KMS-11 (cell line): ENCODE measurements at regions not wholly inside any gene's neighbourhood (a gene's known extent, or its start where the extent isn't known, plus 50 kb on each side); places are given as distances from the start of the nearest gene placed in this dataset.

Experiments used
- H2AFZ ChIP-seq: fragments of 200-600 bp; sonication (generic); 2 replicates; pipeline ENCODE4 v1.6.1; 2016; ENCODE audit warnings: antibody characterized with exemption, mixed run types, low read depth
- H3K27ac ChIP-seq: fragments of 200-600 bp; sonication (generic); 2 replicates; pipeline ENCODE4 v1.6.1; 2016; ENCODE audit warnings: mild to moderate bottlenecking, mixed run types
- H3K27me3 ChIP-seq: fragments of 200-600 bp; sonication (generic); 2 replicates; pipeline ENCODE4 v1.6.1; 2017; ENCODE audit warnings: mild to moderate bottlenecking, low read depth, mixed run types, moderate library complexity; ENCODE audit not compliant: insufficient read depth
- H3K36me3 ChIP-seq: fragments of 200-600 bp; sonication (generic); 2 replicates; pipeline ENCODE4 v1.6.1; 2017; ENCODE audit warnings: mild to moderate bottlenecking, mixed run types; ENCODE audit not compliant: insufficient read depth
- H3K4me1 ChIP-seq: fragments of 200-600 bp; sonication (generic); 2 replicates; pipeline ENCODE4 v1.6.1; 2016; ENCODE audit warnings: mild to moderate bottlenecking, low read depth, mixed run types; ENCODE audit not compliant: poor library complexity, severe bottlenecking
- H3K4me2 ChIP-seq: fragments of 200-600 bp; sonication (generic); 2 replicates; pipeline ENCODE4 v1.7.0; 2016; ENCODE audit warnings: mild to moderate bottlenecking, mixed run types
- H3K4me3 ChIP-seq: fragments of 200-600 bp; sonication (generic); IDR thresholded peaks from 2 replicates; pipeline ENCODE4 v1.6.1; 2017; ENCODE audit warnings: low read depth, low read length, mixed read lengths; ENCODE audit not compliant: insufficient read depth
- H3K79me2 ChIP-seq: fragments of 200-600 bp; sonication (generic); 2 replicates; pipeline ENCODE4 v1.6.1; 2016; ENCODE audit warnings: low read depth, mixed run types; ENCODE audit not compliant: insufficient read depth
- H3K9ac ChIP-seq: fragments of 200-600 bp; sonication (generic); 2 replicates; pipeline ENCODE4 v1.6.1; 2016; ENCODE audit warnings: mild to moderate bottlenecking, mixed run types
- H4K20me1 ChIP-seq: fragments of 200-600 bp; sonication (generic); 2 replicates; pipeline ENCODE4 v1.6.1; 2016; ENCODE audit warnings: mild to moderate bottlenecking, mixed run types; ENCODE audit not compliant: insufficient read depth
- TF ChIP-seq, protein P1 (sequence below): fragments of 200-600 bp; sonication (generic); conservative IDR thresholded peaks from 2 replicates; pipeline ENCODE4 v1.6.1; 2017; ENCODE audit warnings: low read depth, mild to moderate bottlenecking, antibody characterized with exemption, low read length, moderate library complexity, mixed read lengths

DNA sequence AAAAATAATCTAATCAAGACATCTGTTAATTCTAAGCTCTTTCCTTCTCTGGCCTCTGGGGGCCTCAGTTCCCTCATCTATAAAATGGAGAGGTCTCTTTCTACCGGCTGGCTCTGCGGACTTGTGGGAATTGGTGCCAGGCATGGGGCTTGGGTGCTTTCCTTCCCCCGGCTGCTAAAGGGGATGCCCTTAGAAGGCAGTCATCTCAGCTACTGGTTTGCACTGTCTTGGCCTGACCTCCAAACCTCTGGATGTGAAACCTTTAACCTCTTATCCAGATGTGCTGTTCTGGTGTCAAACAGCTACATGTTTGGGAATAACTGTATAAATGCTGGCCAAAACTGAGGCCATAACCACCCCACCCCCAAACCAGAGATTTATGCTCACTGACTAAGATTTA, 320.0 kb downstream of the RPS24 start:
- Histone ChIP-seq H3K9ac (no peak overlapping the region), H3K27ac (no peak overlapping the region), H3K4me2 (no peak overlapping the region), H2AFZ (no peak overlapping the region), H3K4me1 (no peaks in the 10 kb centered on the region), H3K79me2 (no peaks in the 10 kb centered on the region), H3K4me3 (no peak overlapping the region), H4K20me1 (no peaks in the 10 kb centered on the region), H3K36me3 (no peaks in the 10 kb centered on the region), H3K27me3 (no peaks in the 10 kb centered on the region)
- TF ChIP-seq, protein P1, sequence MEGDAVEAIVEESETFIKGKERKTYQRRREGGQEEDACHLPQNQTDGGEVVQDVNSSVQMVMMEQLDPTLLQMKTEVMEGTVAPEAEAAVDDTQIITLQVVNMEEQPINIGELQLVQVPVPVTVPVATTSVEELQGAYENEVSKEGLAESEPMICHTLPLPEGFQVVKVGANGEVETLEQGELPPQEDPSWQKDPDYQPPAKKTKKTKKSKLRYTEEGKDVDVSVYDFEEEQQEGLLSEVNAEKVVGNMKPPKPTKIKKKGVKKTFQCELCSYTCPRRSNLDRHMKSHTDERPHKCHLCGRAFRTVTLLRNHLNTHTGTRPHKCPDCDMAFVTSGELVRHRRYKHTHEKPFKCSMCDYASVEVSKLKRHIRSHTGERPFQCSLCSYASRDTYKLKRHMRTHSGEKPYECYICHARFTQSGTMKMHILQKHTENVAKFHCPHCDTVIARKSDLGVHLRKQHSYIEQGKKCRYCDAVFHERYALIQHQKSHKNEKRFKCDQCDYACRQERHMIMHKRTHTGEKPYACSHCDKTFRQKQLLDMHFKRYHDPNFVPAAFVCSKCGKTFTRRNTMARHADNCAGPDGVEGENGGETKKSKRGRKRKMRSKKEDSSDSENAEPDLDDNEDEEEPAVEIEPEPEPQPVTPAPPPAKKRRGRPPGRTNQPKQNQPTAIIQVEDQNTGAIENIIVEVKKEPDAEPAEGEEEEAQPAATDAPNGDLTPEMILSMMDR, result no peak

DNA sequence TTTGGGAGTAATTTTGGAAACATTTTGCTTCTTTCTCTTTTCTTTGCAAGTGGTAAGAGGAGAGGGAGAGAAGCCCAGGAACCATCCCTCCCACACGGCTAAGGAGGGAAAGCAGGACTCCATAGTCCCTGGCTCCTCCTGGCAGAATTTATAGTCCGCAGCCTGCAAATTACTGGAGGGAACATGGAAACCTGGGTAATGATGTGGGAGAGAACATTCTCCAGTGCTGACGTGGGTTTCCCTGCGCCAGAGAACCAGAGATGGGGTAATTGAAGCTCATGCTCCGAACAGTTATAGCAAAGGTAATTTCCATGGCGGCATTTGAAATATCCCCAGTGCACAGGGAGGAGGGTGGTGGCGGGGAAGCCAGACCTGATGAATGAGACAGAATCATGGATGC, 320.4 kb downstream of the RPS24 start:
- Histone ChIP-seq H3K79me2 (no peaks in the 10 kb centered on the region), H3K36me3 (no peaks in the 10 kb centered on the region), H3K4me2 (no peak overlapping the region), H4K20me1 (no peaks in the 10 kb centered on the region), H3K27ac (no peak overlapping the region), H3K4me3 (no peak overlapping the region), H2AFZ (no peak overlapping the region), H3K27me3 (no peaks in the 10 kb centered on the region), H3K4me1 (no peaks in the 10 kb centered on the region), H3K9ac (no peak overlapping the region)
- TF ChIP-seq, protein P1, result no peak

DNA sequence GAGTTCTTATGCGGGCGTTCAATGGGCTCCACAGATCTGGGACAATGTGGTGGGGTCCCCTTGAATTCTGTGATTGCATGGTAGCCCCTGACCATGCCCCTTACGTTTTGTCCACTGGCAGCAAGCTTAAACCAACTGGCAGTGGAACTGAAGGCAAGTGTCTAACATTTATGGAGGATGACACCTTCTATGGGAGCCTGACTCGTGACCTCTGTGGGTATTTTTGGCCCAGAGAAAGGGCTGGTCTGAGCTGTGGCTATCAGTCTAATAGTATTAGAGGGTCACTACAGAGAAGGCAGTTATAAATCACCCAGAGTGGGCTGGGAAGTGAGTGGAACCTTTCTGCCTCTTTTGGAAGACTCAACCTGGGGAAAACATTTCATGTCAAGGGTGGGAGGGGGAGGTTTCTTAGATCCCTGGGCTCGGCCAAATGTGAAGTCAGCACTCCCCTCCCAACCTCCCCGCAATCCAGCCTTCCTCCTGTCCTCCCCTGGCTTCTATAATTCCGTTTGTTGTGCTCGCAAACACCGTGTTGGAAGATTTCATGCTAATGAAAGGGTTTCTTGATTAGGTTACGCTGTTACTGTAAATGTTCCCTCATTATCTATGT, 322.7 kb downstream of the RPS24 start:
- H3K79me2 ChIP-seq, result no peaks in the 10 kb centered on the region
- TF ChIP-seq, protein P1, result no peak
- no peaks in the 10 kb centered on the region for H3K27me3 ChIP-seq
- H3K36me3 ChIP-seq, result no peaks in the 10 kb centered on the region
- no peak overlapping the region for H3K9ac ChIP-seq
- H2AFZ ChIP-seq, result no peak overlapping the region
- no peaks in the 10 kb centered on the region for H4K20me1 ChIP-seq
- no peak overlapping the region for H3K4me2 ChIP-seq
- no peak overlapping the region for H3K27ac ChIP-seq
- H3K4me3 ChIP-seq, result no peak overlapping the region
- no peaks in the 10 kb centered on the region for H3K4me1 ChIP-seq

DNA sequence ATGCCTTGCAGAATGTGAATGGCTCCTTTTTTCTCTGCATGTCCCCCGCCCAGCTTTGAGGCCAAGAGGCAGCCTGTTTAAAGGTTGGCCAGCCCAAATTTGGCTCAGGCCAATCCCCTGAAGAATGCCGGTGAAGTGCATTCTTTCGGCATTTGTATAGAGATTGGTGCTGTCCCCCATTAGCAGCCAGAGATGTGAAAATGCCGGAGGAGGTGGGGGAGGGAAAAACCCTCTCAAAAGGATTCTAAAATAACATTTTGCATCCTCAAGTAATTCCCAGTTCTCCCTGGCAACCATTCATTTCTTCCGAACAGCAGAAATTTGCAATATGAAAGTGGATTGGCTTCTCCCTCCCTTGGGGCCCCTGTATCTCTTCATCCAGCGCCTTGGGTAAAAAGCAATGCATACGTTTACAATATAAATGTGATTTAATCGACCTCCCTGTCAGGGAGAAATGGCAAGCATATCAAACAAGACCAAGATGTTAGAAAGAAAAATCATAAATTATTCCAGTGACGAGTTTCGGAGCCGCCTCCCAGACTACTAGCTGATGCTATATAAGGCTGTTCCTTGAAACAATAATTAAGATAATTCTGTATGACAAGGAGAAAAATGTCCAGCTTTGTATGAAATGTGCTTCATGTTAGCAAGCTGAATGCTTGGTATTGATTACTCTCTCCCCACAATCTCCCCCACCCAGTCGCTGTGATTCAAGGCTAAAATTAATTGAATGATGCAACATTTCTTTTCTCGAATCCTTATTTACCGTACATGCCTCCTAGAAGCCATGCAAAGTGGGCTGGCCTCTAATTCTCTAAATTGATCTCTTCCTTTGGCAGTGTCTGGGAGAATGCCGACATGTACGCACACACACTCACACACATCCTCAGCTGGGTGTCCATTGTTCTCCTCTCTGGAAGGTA, 323.7 kb downstream of the RPS24 start:
- H3K27me3 ChIP-seq, result no peaks in the 10 kb centered on the region
- H4K20me1 ChIP-seq, result no peaks in the 10 kb centered on the region
- no peaks in the 10 kb centered on the region for H3K4me1 ChIP-seq
- TF ChIP-seq, protein P1, result no peak
- H3K79me2 ChIP-seq, result no peaks in the 10 kb centered on the region
- no peak overlapping the region for H3K4me3 ChIP-seq
- H3K27ac ChIP-seq, result no peak overlapping the region
- no peak overlapping the region for H3K9ac ChIP-seq
- H3K36me3 ChIP-seq, result no peaks in the 10 kb centered on the region
- H3K4me2 ChIP-seq, result no peak overlapping the region
- no peak overlapping the region for H2AFZ ChIP-seq
